DMS153 treated with DMSO at 0.1 percent for 48 hours (cell line): ENCODE measurements at regions not wholly inside any gene's neighbourhood (a gene's known extent, or its start where the extent isn't known, plus 50 kb on each side); places are given as distances from the start of the nearest gene placed in this dataset.

Source experiments
- DNase-seq: peaks from one replicate; lab custom pipeline; 2025; ENCODE audit not compliant: unreplicated experiment; lab: John Stamatoyannopoulos, UW

DNA sequence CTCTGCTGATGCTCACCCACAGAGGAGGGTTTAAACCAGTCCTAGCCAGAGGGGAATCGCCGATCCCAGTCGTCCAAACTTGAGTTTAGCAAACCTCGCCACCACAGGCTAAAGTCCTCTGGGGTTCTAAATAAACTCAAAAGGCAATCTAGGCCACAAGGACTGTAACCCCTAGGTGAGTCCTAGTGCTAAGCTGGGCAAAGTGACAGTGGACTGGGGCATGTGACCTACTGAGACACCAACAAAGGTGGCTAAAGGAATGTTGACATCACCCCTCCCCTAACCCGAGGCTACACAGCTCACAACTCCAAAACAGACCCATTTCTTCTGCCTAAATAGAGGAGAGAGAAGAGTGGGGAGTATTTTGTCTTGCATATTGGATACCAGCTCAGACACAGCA lies 142.8 kb upstream of the PRDX4 start:
- DNase-seq: no peak

GRCh38 chrX:23525531-23525930 lies 141.8 kb upstream of the PRDX4 start:
- DNase-seq: no peak

DNA sequence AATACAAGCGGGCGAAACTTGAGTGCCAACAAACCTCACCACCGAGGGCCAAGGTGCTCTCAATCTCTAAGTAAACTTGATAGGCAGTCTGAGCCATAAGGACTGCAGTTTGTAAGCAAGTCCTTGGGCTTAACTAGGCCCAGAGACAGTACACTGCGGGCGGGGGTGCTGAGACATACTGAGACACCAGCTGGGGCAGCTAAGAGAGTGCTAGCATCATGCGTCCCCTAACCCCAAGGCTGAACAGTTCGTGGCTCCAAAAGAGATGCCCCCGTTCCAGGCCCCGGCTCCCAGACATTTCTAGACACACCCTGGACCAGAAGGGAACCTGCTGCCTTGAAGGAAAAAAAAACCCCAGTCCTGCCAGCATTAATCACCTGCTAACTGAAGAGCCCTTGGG lies 126.8 kb upstream of the PRDX4 start:
- no peak for DNase-seq

DNA sequence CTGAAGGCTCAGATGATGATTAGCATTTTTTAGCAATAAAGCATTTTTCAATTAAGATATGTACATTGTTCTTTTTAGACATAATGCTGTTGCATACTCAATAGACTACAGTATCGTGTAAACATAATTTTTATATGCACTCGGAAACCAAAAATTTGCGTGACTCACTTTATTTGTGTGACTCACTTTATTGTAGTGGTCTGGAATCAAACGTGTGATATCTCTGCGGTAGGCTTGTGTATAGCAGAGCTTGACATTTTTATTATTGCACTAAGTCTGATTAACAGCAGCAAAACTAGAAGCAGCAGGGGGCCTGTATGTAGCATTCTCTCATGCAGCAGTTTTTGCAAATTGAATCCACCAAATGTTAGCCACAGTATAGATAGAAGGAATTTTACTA lies 119.1 kb upstream of the PRDX4 start:
- no peak for DNase-seq

DNA sequence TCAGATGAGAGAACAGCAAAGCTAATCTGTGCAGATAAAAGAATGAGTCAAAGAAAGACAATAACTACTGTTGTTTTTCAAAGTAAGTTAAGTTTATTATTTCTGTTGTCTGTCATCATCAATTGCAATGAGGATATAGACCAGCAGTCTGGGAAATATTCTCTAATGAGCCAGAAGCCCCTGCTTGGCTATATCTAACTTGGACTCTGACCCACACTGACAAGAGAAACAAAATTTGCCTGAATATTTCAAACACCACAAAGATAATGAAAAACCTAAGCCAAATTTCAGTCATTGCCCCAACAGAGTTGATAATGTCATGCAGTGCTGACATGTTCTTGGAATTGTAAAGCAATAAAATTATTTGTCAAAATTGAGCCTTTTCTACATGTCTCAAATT lies 115.0 kb upstream of the PRDX4 start:
- DNase-seq: no peak

- DNase-seq: peak; percentile 1
Measured at GRCh38 chrX:23554304-23554703, 113.0 kb upstream of the PRDX4 start.

DNA sequence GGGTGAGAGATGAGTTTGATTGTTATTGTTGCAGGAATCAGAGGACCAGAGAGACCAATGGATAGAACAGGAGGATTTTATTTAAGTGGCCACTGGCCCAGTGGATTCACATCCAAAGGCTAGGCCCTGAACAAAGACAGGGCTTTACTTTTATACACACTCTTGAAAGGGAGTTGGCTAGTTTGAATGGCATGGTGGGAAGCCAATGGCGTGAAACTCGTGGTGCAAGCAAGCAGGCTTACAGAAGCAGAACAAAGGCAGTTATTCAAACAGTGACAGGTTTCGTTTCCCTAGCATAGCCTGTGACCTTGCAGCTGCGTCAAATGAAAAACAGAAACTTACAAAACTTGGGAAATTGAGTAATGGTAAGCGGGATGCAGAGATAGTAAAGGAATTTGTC lies 110.2 kb upstream of the PRDX4 start:
- no peak for DNase-seq

DNA sequence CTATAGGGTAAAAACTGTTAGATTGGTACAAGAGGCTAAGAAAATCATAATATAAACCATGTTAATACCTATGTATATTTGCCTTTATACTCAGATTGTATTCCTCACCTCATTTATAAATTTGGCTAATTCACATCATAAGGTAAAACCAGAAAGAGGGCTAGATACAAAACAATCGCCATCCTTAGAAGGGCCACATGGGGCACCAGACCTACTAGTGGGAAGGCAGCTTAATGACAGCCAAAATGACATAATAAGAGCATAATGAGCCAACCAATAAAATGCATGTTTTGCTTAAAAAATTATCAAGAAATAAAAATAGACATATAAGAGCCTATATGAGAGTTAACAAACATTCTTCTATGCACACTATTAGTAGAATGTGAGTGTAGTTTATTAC lies 107.3 kb upstream of the PRDX4 start:
- DNase-seq: no peak

- no peak for DNase-seq
Measured at GRCh38 chrX:23570674-23571343, 96.5 kb upstream of the PRDX4 start.

DNA sequence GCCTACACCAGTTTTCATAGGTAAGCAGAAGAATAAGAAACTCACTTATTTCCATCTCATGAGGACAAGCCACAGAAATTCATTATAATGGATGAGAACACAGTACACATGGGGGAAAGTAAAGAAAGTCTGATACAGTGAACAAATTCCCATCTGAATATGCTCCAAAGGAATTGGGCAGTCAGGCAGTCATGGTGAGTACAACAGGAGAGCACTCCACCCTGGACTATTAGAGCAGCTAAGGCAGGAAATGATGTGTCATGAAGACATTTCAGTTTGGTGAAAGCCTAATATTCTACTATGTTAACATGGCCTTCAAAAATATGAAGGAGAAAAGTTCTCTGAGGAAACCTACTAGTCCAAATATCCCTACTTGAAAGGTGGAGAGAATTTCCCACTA lies 92.0 kb upstream of the PRDX4 start:
- no peak for DNase-seq

GRCh38 chrX:23578079-23578478 lies 89.2 kb upstream of the PRDX4 start:
- no peak for DNase-seq

DNA sequence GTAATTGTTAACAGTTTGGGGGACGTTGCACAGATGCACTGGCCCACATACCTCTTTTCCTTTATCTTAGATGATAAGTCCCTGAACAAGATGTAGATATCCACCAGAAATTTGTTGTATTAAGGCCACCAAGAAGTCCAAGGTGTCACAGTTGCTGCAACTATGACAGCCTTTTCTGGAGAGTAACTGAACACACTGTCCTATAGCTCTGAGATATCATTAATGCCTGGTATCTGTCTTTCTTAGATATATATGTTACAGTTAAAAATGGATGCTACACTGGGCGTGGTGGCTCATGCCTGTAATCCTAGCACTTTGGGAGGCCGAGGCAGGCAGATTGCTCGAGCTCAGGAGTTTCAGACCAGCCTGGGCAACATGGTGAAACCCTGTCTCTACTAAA lies 77.8 kb upstream of the PRDX4 start:
- DNase-seq: no peak

DNA sequence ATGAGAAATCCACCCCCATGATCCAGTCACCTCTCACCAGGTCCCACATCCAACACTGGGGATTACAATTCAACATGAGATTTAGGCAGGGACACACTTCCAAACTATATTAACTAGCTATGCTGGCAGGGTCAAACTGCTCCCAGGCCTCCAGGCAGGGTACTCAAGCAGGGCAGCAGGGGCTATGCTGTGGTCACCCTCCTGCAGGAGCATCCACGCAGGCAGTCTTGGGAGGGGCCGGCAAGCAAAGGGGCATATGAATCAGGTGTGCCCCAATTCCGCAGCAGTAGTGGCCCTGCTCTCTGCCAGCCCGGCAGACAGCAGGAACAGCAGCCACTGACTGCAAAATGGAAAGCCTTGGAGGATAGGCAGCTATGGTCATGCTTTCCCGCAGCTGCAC lies 74.6 kb upstream of the PRDX4 start:
- no peak for DNase-seq

DNA sequence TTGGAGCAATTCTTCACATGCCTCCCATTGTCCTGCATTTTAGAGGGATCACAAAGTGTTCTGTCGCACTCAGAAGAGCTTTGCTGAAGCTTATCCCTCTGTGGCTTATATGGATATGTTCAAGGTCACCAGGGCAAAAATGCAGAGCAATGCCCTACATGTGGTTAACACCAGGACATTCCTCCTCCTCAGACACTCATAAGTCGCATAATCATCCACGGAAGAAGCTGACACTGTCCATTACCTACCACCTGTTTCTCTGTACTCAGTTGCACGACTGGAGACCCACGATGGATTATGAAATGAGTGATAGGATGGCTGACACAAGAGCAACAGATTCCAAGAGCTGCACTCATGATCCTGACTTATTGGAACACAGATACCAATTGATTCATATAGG lies 68.7 kb upstream of the PRDX4 start:
- DNase-seq: no peak

DNA sequence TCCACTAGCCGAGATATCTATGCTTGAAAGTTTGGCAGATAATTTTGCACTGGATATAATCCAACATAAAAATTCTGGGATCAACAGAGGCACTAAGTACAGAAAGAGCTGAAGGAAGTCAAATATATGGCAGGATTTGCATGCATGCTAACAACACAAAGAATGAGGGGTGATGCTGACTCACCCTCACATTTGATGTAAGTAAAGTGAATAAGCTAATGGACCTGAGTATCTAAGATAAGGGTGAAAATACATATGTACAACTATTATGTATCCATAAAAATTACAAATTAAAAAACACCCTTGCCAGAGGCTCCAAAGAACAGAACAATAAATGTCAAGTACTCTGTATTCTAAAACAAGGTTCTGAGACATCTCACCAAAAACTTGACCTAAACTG lies 63.8 kb upstream of the PRDX4 start:
- DNase-seq: no peak

- DNase-seq: no peak
Measured at GRCh38 chrX:23610495-23610894, 56.8 kb upstream of the PRDX4 start.

- DNase-seq: no peak
Measured at GRCh38 chrX:23612846-23613245, 54.4 kb upstream of the PRDX4 start.

DNA sequence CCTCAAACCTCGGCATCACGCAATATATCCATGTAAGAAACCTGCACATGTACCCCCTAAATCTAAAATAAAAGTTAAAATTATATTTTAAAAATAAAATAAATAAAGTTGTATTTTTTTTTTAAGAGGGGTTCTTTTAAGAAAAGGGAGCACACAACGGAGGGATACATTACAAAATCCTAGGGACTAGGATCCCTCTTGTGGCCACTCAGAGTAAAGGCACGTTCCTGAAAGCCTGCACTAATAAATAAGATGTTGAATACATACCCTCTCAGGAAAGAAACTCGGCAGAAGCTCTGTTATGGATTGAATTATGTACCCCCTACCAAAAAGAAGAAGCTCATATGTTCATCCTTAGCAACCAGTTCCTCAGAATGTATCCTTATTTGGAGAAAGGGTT lies 50.9 kb upstream of the PRDX4 start:
- peak; percentile 1 for DNase-seq
